Stomach (tissue), 4 donors: ENCODE measurements at regions not wholly inside any gene's neighbourhood (a gene's known extent, or its start where the extent isn't known, plus 50 kb on each side); places are given as distances from the start of the nearest gene placed in this dataset.

Experiments
- CTCF ChIP-seq, 7 experiments: fragments of 450-650 bp in 4 of 7; fragments of 200-600 bp in 3 of 7; sonication (generic) in 3 of 7; IDR thresholded peaks; one replicate each; pipeline ENCODE4 v1.5.1; 2016 to 2019; ENCODE audit warnings: antibody characterized with exemption in 7 of 7, control low read depth in 2 of 7, mild to moderate bottlenecking in 1 of 7
- POLR2A ChIP-seq, 4 donors: fragments of 450-650 bp; IDR thresholded peaks; one replicate each; pipeline ENCODE4 v1.6.1; 2016; ENCODE audit warnings: antibody characterized with exemption in 4 of 4, control low read depth in 2 of 4, mild to moderate bottlenecking in 1 of 4, moderate library complexity in 1 of 4

- TF ChIP-seq POLR2A (IDR thresholded peaks at IDR 0.05), result no peak
- no peak for TF ChIP-seq CTCF (IDR thresholded peaks at IDR 0.05)
Observed at GRCh38 chr3:34219556-34219955, 421.1 kb downstream of the PDCD6IP start.
